ENCODE measurements at regions not wholly inside any gene's neighbourhood (a gene's known extent, or its start where the extent isn't known, plus 50 kb on each side); places are given as distances from the start of the nearest gene placed in this dataset.
"Not testable (repeated sequence)": the region's sequence is repeated elsewhere in the genome, so short reads cannot be mapped to it uniquely, and the experiment has no call there.

- no peak for DNase-seq
Measured at GRCh38 chr5:17037751-17038150, 101.7 kb upstream of the MYO10 start.

- DNase-seq = no peak
Measured at GRCh38 chr5:17039170-17039569, 103.1 kb upstream of the MYO10 start.

GRCh38 chr5:17042041-17042440 is 106.0 kb upstream of the MYO10 start:
- DNase-seq = no peak

GRCh38 chr5:17046320-17046719 is 110.2 kb upstream of the MYO10 start:
- DNase-seq = peak; percentile 7

GRCh38 chr5:17050236-17050635 is 114.1 kb upstream of the MYO10 start:
- no peak for DNase-seq

- DNase-seq = no peak
Measured at GRCh38 chr5:17054911-17055310, 118.8 kb upstream of the MYO10 start.

- no peak for DNase-seq
Measured at GRCh38 chr5:17056141-17056631, 120.1 kb upstream of the MYO10 start.

- DNase-seq = no peak
Measured at GRCh38 chr5:17058438-17058837, 122.3 kb upstream of the MYO10 start.

GRCh38 chr5:17061973-17062470 is 125.9 kb upstream of the MYO10 start:
- DNase-seq = no peak

- DNase-seq = not testable (repeated sequence)
Measured at GRCh38 chr5:17062741-17063140, 126.7 kb upstream of the MYO10 start.

- DNase-seq = no peak
Measured at GRCh38 chr5:17064241-17064640, 128.2 kb upstream of the MYO10 start.

GRCh38 chr5:17065458-17065857 is 129.4 kb upstream of the MYO10 start:
- no peak for DNase-seq

- DNase-seq = not testable (repeated sequence)
Measured at GRCh38 chr5:17066026-17066425, 129.9 kb upstream of the MYO10 start.

GRCh38 chr5:17067657-17068392 is 131.7 kb upstream of the MYO10 start:
- no peak for DNase-seq

GRCh38 chr5:17069995-17070511 is 134.0 kb upstream of the MYO10 start:
- DNase-seq = no peak

- no peak for DNase-seq
Measured at GRCh38 chr5:17070647-17071046, 134.6 kb upstream of the MYO10 start.

GRCh38 chr5:17075236-17075635 is 139.1 kb upstream of the MYO10 start:
- DNase-seq = no peak

GRCh38 chr5:17076272-17076671 is 140.2 kb upstream of the MYO10 start:
- DNase-seq = no peak

GRCh38 chr5:17077440-17078233 is 139.8 kb upstream of the BASP1 start:
- no peak for DNase-seq

- DNase-seq = no peak
Measured at GRCh38 chr5:17079562-17079961, 137.9 kb upstream of the BASP1 start.

- DNase-seq = no peak
Measured at GRCh38 chr5:17080361-17080760, 137.1 kb upstream of the BASP1 start.

- DNase-seq = no peak
Measured at GRCh38 chr5:17081142-17081541, 136.3 kb upstream of the BASP1 start.

GRCh38 chr5:17083276-17083675 is 134.2 kb upstream of the BASP1 start:
- DNase-seq = not testable (repeated sequence)

- DNase-seq = no peak
Measured at GRCh38 chr5:17087035-17087434, 130.4 kb upstream of the BASP1 start.
